ENCODE measurements at regions not wholly inside any gene's neighbourhood (a gene's known extent, or its start where the extent isn't known, plus 50 kb on each side); places are given as distances from the start of the nearest gene placed in this dataset.

DNA sequence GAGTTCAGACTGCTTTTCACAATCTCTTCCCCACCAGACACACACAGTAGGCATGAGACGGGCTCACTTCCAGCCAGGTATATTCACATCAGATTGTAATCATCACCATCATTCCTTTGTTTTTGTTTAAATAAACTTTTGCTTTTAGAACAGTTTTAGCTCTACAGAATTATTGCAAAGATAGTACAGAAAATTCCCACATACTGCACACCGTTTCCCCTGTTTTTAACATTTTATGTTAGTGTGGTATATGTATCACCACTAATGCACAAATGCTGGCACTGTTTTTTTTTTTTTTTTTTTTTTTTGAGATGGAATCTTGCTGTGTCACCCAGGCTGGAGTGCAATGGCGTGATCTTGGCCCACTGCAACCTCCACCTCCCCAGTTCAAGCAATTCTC, 83.3 kb upstream of the ANO1 start:
- H3K4me1 ChIP-seq (ENCODE audit: control insufficient read depth in 1 of 2, insufficient read depth in 1 of 2, low read depth in 1 of 2, low read length in 1 of 2), result no peaks in the 10 kb centered on the region
- H3K36me3 ChIP-seq, result no peaks in the 10 kb centered on the region
- TF ChIP-seq, protein P1, sequence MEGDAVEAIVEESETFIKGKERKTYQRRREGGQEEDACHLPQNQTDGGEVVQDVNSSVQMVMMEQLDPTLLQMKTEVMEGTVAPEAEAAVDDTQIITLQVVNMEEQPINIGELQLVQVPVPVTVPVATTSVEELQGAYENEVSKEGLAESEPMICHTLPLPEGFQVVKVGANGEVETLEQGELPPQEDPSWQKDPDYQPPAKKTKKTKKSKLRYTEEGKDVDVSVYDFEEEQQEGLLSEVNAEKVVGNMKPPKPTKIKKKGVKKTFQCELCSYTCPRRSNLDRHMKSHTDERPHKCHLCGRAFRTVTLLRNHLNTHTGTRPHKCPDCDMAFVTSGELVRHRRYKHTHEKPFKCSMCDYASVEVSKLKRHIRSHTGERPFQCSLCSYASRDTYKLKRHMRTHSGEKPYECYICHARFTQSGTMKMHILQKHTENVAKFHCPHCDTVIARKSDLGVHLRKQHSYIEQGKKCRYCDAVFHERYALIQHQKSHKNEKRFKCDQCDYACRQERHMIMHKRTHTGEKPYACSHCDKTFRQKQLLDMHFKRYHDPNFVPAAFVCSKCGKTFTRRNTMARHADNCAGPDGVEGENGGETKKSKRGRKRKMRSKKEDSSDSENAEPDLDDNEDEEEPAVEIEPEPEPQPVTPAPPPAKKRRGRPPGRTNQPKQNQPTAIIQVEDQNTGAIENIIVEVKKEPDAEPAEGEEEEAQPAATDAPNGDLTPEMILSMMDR (IDR thresholded peaks at IDR 0.05), result no peak
- H3K27me3 ChIP-seq, result peaks cover 20% of the 10 kb centered on the region
- no peak overlapping the region for H3K4me3 ChIP-seq (ENCODE audit: low read depth in 1 of 2, low read length in 1 of 2)
- H3K27ac ChIP-seq, result no peak overlapping the region
- H3K9me3 ChIP-seq, result no peaks in the 10 kb centered on the region

DNA sequence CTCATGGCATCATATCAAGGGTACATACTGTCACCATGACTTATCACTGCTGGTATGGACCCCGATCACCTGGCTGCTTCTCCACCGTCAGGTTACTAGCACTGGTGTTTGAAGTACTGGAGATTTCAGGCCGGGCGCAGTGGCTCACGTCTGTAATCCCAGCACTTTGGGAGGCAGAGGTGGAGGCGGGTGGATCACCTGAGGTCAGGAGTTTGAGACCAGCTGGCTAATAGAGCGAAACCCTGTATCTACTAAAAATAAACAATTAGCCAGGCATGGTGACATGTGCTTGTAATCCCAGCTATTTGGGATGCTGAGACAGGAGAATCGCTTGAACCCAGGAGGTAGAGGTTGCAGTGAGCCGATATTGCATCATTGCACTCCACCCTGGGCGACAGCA, 82.4 kb upstream of the ANO1 start:
- H3K4me3 ChIP-seq (ENCODE audit: low read depth in 1 of 2, low read length in 1 of 2), result no peak overlapping the region
- TF ChIP-seq, protein P1 (IDR thresholded peaks at IDR 0.05), result no peak

DNA sequence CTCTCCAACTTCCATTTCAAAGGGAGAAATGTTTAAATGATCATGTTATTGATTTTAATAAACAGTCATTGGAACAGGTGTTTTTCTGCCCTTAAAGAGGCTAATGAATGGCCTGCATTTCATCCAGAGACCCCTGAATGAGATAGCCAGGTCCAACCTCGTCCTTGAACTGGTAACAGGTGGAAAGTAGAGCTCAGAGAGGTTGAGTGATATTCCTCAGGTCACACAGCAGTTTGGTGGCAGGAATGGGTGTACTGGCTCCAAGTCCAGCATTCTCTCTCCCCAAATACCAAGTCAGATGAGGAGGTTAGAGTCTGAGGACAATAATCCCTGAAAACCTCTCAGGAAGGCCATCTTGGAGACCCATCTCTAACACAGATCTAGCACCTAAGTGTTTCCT, 81.7 kb upstream of the ANO1 start:
- Histone ChIP-seq H3K9me3 (no peaks in the 10 kb centered on the region), H3K36me3 (no peaks in the 10 kb centered on the region), H3K27ac (no peak overlapping the region), H3K27me3 (peaks cover 5% of the 10 kb centered on the region), H3K4me1 (ENCODE audit: control insufficient read depth in 1 of 2, insufficient read depth in 1 of 2, low read depth in 1 of 2, low read length in 1 of 2) (no peaks in the 10 kb centered on the region), H3K4me3 (ENCODE audit: low read depth in 1 of 2, low read length in 1 of 2) (no peak overlapping the region)
- TF ChIP-seq, protein P1 (IDR thresholded peaks at IDR 0.05), result no peak

More for the DNA sequence above, 82.4 kb upstream of the ANO1 start:
- Histone ChIP-seq H3K4me1 (ENCODE audit: control insufficient read depth in 1 of 2, insufficient read depth in 1 of 2, low read depth in 1 of 2, low read length in 1 of 2) (no peaks in the 10 kb centered on the region), H3K27me3 (peaks cover 12% of the 10 kb centered on the region), H3K27ac (no peak overlapping the region), H3K36me3 (no peaks in the 10 kb centered on the region), H3K9me3 (no peaks in the 10 kb centered on the region)

DNA sequence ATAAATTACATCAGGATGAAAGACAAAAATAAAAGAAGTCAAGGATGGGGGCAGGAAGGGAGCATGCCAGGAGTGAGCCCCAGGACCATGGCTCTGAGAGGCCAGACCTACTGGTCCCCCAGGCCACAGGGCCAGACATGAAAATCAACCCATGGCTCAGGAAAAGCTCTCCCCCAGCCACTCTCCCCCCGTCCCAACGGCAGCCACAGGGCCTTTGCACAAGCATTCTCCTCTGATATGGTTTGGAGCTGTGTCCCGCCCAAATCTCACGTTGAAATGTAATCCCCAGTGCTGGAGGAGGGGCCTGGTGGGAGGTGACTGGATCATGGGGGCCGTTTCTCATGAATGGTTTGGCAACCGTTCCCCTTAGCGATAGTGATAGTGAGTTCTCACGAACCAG, 80.8 kb upstream of the ANO1 start:
- no peaks in the 10 kb centered on the region for H3K36me3 ChIP-seq
- TF ChIP-seq, protein P1 (IDR thresholded peaks at IDR 0.05), result no peak
- H3K27me3 ChIP-seq, result no peaks in the 10 kb centered on the region
- H3K4me3 ChIP-seq (ENCODE audit: low read depth in 1 of 2, low read length in 1 of 2), result no peak overlapping the region
- H3K27ac ChIP-seq, result no peak overlapping the region
- no peaks in the 10 kb centered on the region for H3K4me1 ChIP-seq (ENCODE audit: control insufficient read depth in 1 of 2, insufficient read depth in 1 of 2, low read depth in 1 of 2, low read length in 1 of 2)
- H3K9me3 ChIP-seq, result no peaks in the 10 kb centered on the region

DNA sequence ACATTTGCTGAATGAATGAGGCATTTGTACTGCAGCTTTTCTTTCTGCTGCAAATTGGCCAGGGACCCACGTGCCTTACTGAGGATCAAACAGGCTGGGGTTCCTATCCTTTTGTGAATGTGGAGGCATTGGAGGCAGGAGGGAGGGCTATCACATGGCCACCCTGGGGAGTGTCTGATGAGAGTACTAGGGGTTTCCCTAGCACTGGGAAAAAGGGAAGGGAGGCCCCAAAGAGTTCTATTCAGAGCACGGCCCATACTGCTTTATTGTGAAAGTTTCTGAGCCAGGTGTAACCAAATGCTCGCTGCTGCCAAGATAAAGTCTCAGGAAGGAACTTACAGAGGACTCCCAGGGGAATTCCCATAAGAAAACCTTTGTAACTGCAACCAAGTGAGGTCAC, 78.4 kb upstream of the ANO1 start:
- no peaks in the 10 kb centered on the region for H3K27me3 ChIP-seq
- TF ChIP-seq, protein P1 (IDR thresholded peaks at IDR 0.05), result no peak
- H3K4me1 ChIP-seq (ENCODE audit: control insufficient read depth in 1 of 2, insufficient read depth in 1 of 2, low read depth in 1 of 2, low read length in 1 of 2), result no peaks in the 10 kb centered on the region
- no peaks in the 10 kb centered on the region for H3K9me3 ChIP-seq
- no peak overlapping the region for H3K4me3 ChIP-seq (ENCODE audit: low read depth in 1 of 2, low read length in 1 of 2)
- H3K27ac ChIP-seq, result no peak overlapping the region
- H3K36me3 ChIP-seq, result no peaks in the 10 kb centered on the region

DNA sequence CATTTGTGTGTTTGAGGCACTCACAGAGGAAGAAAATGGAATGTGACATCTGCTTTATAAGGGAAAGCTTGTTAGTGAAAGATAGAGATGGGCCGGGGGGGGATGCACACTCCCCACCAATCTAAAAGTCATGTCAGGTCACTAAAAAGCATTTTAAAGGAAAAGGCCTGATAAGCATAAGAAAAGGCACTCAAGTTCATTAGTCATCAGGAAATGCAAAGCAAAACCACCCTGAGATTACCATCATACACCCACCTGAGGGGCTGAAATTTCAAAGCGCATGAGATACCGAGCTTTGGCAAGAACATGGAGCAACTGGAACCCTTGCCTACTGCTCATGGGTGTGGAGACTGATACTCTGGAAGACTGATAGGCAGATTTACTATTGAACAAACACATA, 77.9 kb upstream of the ANO1 start:
- H3K27ac ChIP-seq, result no peak overlapping the region

More for the DNA sequence above, 77.9 kb upstream of the ANO1 start:
- TF ChIP-seq, protein P1 (IDR thresholded peaks at IDR 0.05), result no peak
- Histone ChIP-seq H3K9me3 (no peaks in the 10 kb centered on the region), H3K4me3 (ENCODE audit: low read depth in 1 of 2, low read length in 1 of 2) (no peak overlapping the region), H3K36me3 (no peaks in the 10 kb centered on the region), H3K27me3 (no peaks in the 10 kb centered on the region), H3K4me1 (ENCODE audit: control insufficient read depth in 1 of 2, insufficient read depth in 1 of 2, low read depth in 1 of 2, low read length in 1 of 2) (no peaks in the 10 kb centered on the region)
